PFSK-1 (cell line): ENCODE measurements at regions not wholly inside any gene's neighbourhood (a gene's known extent, or its start where the extent isn't known, plus 50 kb on each side); places are given as distances from the start of the nearest gene placed in this dataset.

Experiments
- FOXP2 ChIP-seq: optimal IDR thresholded peaks from 2 replicates; pipeline ENCODE3; 2011; ENCODE audit warnings: borderline replicate concordance, control low read depth, inconsistent platforms; ENCODE audit not compliant: insufficient read depth; ENCODE audit errors: extremely low read length, extremely low read depth
- POLR2AphosphoS5 ChIP-seq: IDR thresholded peaks from 2 replicates; pipeline ENCODE4 v1.6.1; 2012; ENCODE audit warnings: low read depth, mild to moderate bottlenecking, control low read depth, low read length, moderate library complexity
- SIN3A ChIP-seq: IDR thresholded peaks from 2 replicates; pipeline ENCODE4 v1.6.1; 2012; ENCODE audit warnings: mild to moderate bottlenecking, low read length, moderate library complexity, borderline replicate concordance; ENCODE audit not compliant: insufficient read depth
- TAF1 ChIP-seq: IDR thresholded peaks from 2 replicates; pipeline ENCODE4 v1.6.1; 2012; ENCODE audit warnings: low read length, control low read depth, borderline replicate concordance; ENCODE audit not compliant: insufficient read depth
- TF ChIP-seq, protein P1 (sequence below), 2 experiments: IDR thresholded peaks; 2 replicates each; pipeline versions ENCODE4 v1.6.1 to v1.8.0; 2011 to 2012; ENCODE audit warnings: low read depth in 2 of 2, low read length in 2 of 2, control low read depth in 1 of 2, inconsistent platforms in 1 of 2, mild to moderate bottlenecking in 1 of 2, moderate library complexity in 1 of 2; ENCODE audit not compliant: insufficient read depth in 1 of 2

DNA sequence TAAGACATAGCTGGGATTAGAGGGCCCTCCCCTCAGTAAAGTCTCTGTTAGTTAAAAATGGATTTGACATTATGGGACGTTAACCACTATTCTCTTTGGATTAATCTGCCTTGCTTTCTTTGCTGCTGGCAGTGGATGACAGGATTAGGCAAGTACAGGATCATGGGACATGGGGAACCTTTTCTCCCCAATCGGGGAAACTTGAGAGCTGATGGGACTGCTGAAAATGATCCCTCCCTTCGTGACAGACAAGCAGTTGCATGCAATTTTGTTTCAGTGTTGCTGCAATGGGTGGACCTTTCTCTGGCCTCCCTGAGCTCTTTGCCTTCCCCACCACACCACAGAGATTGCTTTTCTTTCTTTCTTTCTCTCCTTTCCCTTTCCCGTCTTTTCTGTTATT, 120.2 kb upstream of the BANK1 start:
- TF ChIP-seq, protein P1, sequence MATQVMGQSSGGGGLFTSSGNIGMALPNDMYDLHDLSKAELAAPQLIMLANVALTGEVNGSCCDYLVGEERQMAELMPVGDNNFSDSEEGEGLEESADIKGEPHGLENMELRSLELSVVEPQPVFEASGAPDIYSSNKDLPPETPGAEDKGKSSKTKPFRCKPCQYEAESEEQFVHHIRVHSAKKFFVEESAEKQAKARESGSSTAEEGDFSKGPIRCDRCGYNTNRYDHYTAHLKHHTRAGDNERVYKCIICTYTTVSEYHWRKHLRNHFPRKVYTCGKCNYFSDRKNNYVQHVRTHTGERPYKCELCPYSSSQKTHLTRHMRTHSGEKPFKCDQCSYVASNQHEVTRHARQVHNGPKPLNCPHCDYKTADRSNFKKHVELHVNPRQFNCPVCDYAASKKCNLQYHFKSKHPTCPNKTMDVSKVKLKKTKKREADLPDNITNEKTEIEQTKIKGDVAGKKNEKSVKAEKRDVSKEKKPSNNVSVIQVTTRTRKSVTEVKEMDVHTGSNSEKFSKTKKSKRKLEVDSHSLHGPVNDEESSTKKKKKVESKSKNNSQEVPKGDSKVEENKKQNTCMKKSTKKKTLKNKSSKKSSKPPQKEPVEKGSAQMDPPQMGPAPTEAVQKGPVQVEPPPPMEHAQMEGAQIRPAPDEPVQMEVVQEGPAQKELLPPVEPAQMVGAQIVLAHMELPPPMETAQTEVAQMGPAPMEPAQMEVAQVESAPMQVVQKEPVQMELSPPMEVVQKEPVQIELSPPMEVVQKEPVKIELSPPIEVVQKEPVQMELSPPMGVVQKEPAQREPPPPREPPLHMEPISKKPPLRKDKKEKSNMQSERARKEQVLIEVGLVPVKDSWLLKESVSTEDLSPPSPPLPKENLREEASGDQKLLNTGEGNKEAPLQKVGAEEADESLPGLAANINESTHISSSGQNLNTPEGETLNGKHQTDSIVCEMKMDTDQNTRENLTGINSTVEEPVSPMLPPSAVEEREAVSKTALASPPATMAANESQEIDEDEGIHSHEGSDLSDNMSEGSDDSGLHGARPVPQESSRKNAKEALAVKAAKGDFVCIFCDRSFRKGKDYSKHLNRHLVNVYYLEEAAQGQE (IDR thresholded peaks at IDR 0.05; ENCODE audit: insufficient read depth in 1 of 2, low read depth in 2 of 2, low read length in 2 of 2): no peak
- TF ChIP-seq POLR2AphosphoS5 (no peak), SIN3A (no peak), TAF1 (no peak), FOXP2 (no peak)
